Breast epithelium (tissue), 3 donors: ENCODE measurements at regions not wholly inside any gene's neighbourhood (a gene's known extent, or its start where the extent isn't known, plus 50 kb on each side); places are given as distances from the start of the nearest gene placed in this dataset.

Source experiments
- POLR2A ChIP-seq: fragments of 450-650 bp; IDR thresholded peaks from one replicate; pipeline ENCODE4 v1.6.1; 2016; ENCODE audit warnings: antibody characterized with exemption, mild to moderate bottlenecking, moderate library complexity
- TF ChIP-seq, protein P1 (sequence below), 3 donors: fragments of 450-650 bp; IDR thresholded peaks; one replicate each; pipeline ENCODE4 v1.5.1; 2016 to 2017; ENCODE audit warnings: antibody characterized with exemption in 3 of 3, mild to moderate bottlenecking in 3 of 3, moderate library complexity in 3 of 3

DNA sequence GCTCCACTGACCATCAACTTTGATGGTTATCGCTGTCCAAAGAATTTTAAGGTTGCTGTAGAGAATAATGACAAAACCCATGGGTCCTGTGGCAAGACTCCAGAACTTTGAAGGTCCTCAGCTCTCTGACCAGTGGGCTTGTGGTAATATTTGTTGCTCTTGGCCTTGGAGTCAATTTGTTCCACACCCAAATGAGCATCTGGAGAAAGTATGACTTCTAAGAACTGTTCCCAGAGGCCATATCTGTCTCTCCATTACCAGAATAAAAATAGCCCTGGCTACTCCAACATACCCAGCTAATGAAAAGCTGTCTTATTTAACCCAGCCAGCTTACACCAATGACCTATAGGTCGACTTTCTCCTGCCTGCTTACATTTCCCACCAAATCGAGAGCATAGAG lies 466.4 kb downstream of the MEIS1 start:
- TF ChIP-seq, protein P1, sequence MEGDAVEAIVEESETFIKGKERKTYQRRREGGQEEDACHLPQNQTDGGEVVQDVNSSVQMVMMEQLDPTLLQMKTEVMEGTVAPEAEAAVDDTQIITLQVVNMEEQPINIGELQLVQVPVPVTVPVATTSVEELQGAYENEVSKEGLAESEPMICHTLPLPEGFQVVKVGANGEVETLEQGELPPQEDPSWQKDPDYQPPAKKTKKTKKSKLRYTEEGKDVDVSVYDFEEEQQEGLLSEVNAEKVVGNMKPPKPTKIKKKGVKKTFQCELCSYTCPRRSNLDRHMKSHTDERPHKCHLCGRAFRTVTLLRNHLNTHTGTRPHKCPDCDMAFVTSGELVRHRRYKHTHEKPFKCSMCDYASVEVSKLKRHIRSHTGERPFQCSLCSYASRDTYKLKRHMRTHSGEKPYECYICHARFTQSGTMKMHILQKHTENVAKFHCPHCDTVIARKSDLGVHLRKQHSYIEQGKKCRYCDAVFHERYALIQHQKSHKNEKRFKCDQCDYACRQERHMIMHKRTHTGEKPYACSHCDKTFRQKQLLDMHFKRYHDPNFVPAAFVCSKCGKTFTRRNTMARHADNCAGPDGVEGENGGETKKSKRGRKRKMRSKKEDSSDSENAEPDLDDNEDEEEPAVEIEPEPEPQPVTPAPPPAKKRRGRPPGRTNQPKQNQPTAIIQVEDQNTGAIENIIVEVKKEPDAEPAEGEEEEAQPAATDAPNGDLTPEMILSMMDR (IDR thresholded peaks at IDR 0.05), result no peak
- no peak for TF ChIP-seq POLR2A
